ENCODE measurements at regions not wholly inside any gene's neighbourhood (a gene's known extent, or its start where the extent isn't known, plus 50 kb on each side); places are given as distances from the start of the nearest gene placed in this dataset.

- CTCF ChIA-PET = no interaction called here
- peak; percentile 38 for ATAC-seq
- H3K27ac ChIP-seq (ENCODE audit: low read depth, low read length) = no peak overlapping the region
These were observed 74.3 kb upstream of the SIPA1L2 start for GRCh38 chr1:232704256-232704655.

More at GRCh38 chr1:232704256-232704655, 74.3 kb upstream of the SIPA1L2 start:
- no peak for DNase-seq (ENCODE audit: low read depth, low spot score)
- no peaks in the 10 kb centered on the region for H3K27me3 ChIP-seq (ENCODE audit: insufficient read depth, low read length)
- TF ChIP-seq EZH2phosphoT487 (IDR thresholded peaks at IDR 0.05; ENCODE audit: borderline replicate concordance) = no peak
- no peak for TF ChIP-seq YY1 (IDR thresholded peaks at IDR 0.05; ENCODE audit: extremely low read depth, insufficient replicate concordance, low read depth, low read length)
- no peak for TF ChIP-seq ZFX (IDR thresholded peaks at IDR 0.05)
- no peak for TF ChIP-seq JUND (IDR thresholded peaks at IDR 0.05)
- TF ChIP-seq SIN3A (IDR thresholded peaks at IDR 0.05; ENCODE audit: low read depth) = no peak
- TF ChIP-seq POLR2A (IDR thresholded peaks at IDR 0.05; ENCODE audit: borderline replicate concordance, extremely low read depth, insufficient read depth, insufficient read length) = no peak
- TF ChIP-seq SRF (IDR thresholded peaks at IDR 0.05; ENCODE audit: low read depth) = no peak; the same call in 1 of the 2 replicates
- TF ChIP-seq EGR1 (IDR thresholded peaks at IDR 0.05; ENCODE audit: low read depth) = no peak
- TF ChIP-seq ZNF274 (IDR thresholded peaks at IDR 0.05; ENCODE audit: low read depth, low read length) = no peak
- TF ChIP-seq RAD21 (IDR thresholded peaks at IDR 0.05; ENCODE audit: low read depth) = no peak
- TF ChIP-seq, protein P1, sequence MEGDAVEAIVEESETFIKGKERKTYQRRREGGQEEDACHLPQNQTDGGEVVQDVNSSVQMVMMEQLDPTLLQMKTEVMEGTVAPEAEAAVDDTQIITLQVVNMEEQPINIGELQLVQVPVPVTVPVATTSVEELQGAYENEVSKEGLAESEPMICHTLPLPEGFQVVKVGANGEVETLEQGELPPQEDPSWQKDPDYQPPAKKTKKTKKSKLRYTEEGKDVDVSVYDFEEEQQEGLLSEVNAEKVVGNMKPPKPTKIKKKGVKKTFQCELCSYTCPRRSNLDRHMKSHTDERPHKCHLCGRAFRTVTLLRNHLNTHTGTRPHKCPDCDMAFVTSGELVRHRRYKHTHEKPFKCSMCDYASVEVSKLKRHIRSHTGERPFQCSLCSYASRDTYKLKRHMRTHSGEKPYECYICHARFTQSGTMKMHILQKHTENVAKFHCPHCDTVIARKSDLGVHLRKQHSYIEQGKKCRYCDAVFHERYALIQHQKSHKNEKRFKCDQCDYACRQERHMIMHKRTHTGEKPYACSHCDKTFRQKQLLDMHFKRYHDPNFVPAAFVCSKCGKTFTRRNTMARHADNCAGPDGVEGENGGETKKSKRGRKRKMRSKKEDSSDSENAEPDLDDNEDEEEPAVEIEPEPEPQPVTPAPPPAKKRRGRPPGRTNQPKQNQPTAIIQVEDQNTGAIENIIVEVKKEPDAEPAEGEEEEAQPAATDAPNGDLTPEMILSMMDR (IDR thresholded peaks at IDR 0.05 in 2 of 3, conservative IDR thresholded peaks at IDR 0.05 in 1 of 3; ENCODE audit: borderline replicate concordance in 1 of 3, insufficient read depth in 1 of 3, low read depth in 2 of 3, low read length in 2 of 3) = no peak
- TF ChIP-seq EZH2 (IDR thresholded peaks at IDR 0.05) = no peak
- TF ChIP-seq, protein P2, sequence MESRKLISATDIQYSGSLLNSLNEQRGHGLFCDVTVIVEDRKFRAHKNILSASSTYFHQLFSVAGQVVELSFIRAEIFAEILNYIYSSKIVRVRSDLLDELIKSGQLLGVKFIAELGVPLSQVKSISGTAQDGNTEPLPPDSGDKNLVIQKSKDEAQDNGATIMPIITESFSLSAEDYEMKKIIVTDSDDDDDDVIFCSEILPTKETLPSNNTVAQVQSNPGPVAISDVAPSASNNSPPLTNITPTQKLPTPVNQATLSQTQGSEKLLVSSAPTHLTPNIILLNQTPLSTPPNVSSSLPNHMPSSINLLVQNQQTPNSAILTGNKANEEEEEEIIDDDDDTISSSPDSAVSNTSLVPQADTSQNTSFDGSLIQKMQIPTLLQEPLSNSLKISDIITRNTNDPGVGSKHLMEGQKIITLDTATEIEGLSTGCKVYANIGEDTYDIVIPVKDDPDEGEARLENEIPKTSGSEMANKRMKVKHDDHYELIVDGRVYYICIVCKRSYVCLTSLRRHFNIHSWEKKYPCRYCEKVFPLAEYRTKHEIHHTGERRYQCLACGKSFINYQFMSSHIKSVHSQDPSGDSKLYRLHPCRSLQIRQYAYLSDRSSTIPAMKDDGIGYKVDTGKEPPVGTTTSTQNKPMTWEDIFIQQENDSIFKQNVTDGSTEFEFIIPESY (IDR thresholded peaks at IDR 0.05; ENCODE audit: extremely low read depth, insufficient replicate concordance, low read length) = no peak
- TF ChIP-seq, protein P3, sequence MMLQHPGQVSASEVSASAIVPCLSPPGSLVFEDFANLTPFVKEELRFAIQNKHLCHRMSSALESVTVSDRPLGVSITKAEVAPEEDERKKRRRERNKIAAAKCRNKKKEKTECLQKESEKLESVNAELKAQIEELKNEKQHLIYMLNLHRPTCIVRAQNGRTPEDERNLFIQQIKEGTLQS (IDR thresholded peaks at IDR 0.05) = no peak
- TF ChIP-seq, protein P4, sequence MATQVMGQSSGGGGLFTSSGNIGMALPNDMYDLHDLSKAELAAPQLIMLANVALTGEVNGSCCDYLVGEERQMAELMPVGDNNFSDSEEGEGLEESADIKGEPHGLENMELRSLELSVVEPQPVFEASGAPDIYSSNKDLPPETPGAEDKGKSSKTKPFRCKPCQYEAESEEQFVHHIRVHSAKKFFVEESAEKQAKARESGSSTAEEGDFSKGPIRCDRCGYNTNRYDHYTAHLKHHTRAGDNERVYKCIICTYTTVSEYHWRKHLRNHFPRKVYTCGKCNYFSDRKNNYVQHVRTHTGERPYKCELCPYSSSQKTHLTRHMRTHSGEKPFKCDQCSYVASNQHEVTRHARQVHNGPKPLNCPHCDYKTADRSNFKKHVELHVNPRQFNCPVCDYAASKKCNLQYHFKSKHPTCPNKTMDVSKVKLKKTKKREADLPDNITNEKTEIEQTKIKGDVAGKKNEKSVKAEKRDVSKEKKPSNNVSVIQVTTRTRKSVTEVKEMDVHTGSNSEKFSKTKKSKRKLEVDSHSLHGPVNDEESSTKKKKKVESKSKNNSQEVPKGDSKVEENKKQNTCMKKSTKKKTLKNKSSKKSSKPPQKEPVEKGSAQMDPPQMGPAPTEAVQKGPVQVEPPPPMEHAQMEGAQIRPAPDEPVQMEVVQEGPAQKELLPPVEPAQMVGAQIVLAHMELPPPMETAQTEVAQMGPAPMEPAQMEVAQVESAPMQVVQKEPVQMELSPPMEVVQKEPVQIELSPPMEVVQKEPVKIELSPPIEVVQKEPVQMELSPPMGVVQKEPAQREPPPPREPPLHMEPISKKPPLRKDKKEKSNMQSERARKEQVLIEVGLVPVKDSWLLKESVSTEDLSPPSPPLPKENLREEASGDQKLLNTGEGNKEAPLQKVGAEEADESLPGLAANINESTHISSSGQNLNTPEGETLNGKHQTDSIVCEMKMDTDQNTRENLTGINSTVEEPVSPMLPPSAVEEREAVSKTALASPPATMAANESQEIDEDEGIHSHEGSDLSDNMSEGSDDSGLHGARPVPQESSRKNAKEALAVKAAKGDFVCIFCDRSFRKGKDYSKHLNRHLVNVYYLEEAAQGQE (IDR thresholded peaks at IDR 0.05; ENCODE audit: low read depth) = no peak
- peak overlapping the region; percentile 52 for H3K4me2 ChIP-seq (ENCODE audit: low read length)
- ChIA-PET POLR2A (no interaction called here), RAD21 (ENCODE audit: low non-redundant PET in 1 of 2, low total read pairs in 2 of 2, uncharacterized antibody in 2 of 2, unreplicated experiment in 2 of 2) (no interaction called here)
- H3K4me3 ChIP-seq (replicated peaks in 1 of 2; ENCODE audit: low read depth in 1 of 2, low read length in 2 of 2) = no peak overlapping the region
- H4K20me1 ChIP-seq (ENCODE audit: insufficient read depth) = no peaks in the 10 kb centered on the region
- intact Hi-C loops (cut with micrococcal nuclease) = no loop called here
- H3K79me2 ChIP-seq (ENCODE audit: insufficient read depth, low read length) = no peaks in the 10 kb centered on the region
- no peaks in the 10 kb centered on the region for H3K36me3 ChIP-seq (ENCODE audit: control insufficient read depth in 1 of 2, insufficient read depth in 2 of 2, low read length in 2 of 2)
- no TSS peak for BruUV-seq (replicated peaks)
- H3K9ac ChIP-seq (ENCODE audit: low read length) = no peak overlapping the region
- H3K4me1 ChIP-seq (ENCODE audit: control insufficient read depth in 1 of 2, insufficient read depth in 2 of 2, low read length in 2 of 2) = peaks cover 3 to 16% of the 10 kb centered on the region in 2 experiments; a peak in 2 of 4 replicates
- no peaks in the 10 kb centered on the region for H3K9me2 ChIP-seq (ENCODE audit: insufficient read depth)
- H2AFZ ChIP-seq (ENCODE audit: low read depth, low read length, poor library complexity, severe bottlenecking) = peak overlapping the region; percentile 85
- H3K9me3 ChIP-seq (ENCODE audit: control insufficient read depth in 1 of 2, insufficient read depth in 1 of 2, low read depth in 1 of 2, low read length in 2 of 2) = no peaks in the 10 kb centered on the region
